SH-SY5Y (cell line): ENCODE measurements at regions not wholly inside any gene's neighbourhood (a gene's known extent, or its start where the extent isn't known, plus 50 kb on each side); places are given as distances from the start of the nearest gene placed in this dataset.

Source experiments
- GATA2 ChIP-seq: IDR thresholded peaks from 2 replicates; pipeline ENCODE4 v1.6.1; 2011; ENCODE audit warnings: mild to moderate bottlenecking, low read depth, low read length
- GATA3 ChIP-seq: IDR thresholded peaks from 2 replicates; pipeline ENCODE4 v1.6.1; 2011; ENCODE audit warnings: low read depth, mild to moderate bottlenecking, low read length, moderate library complexity

DNA sequence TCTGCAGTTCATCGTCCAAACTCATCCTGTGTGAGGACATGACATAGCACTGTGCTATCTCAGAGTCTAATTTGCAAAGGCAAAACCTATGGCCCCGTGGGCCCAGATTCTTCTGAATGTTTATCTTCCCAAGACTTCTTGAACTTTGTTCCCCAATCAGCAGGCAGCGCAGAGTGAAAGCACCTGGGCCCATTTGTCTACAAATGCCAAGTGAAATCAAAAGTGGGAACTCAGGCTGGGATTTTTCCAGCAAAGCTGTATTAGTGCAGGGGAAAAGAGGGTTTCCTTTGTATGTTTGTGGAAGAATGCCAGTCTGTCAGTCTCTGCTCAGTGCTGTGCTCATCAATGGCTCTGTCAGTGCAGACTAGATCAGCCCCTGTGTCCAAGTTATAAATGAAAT lies 55.8 kb downstream of the FOXD1 start:
- TF ChIP-seq GATA3 (no peak), GATA2 (no peak)
